ENCODE measurements at regions not wholly inside any gene's neighbourhood (a gene's known extent, or its start where the extent isn't known, plus 50 kb on each side); places are given as distances from the start of the nearest gene placed in this dataset.

DNA sequence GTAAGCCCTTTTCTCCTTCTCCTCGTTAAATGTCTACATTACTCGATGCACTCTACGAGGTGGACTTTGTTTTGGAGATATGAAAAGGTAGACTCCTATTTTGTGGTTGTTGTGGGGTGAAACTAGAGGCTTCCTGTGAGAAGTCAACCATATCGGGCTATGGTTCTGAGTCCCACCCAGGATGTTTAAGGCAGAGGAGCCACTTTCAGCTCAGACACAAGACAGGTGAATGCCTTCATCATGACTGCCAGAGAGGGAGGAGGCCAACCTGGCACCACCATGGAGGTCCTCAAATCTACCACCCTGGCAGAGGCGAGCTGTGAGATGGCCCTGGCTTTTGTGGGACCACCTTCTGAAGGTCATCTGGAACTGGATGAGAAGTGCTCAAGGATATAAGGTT lies 154.4 kb upstream of the KLF3 start:
- CTCF ChIA-PET = no interaction called here
- no peaks in the 10 kb centered on the region for H3K4me1 ChIP-seq (ENCODE audit: control insufficient read depth in 1 of 2, insufficient read depth in 2 of 2, low read length in 2 of 2)
- POLR2A ChIA-PET = no interaction called here

More for the DNA sequence above, 154.4 kb upstream of the KLF3 start:
- H3K9me3 ChIP-seq (ENCODE audit: control insufficient read depth in 1 of 2, insufficient read depth in 1 of 2, low read depth in 1 of 2, low read length in 2 of 2) = no peaks in the 10 kb centered on the region
- no peaks in the 10 kb centered on the region for H3K27me3 ChIP-seq (ENCODE audit: insufficient read depth, low read length)
- H3K9ac ChIP-seq (ENCODE audit: low read length) = no peak overlapping the region
- no peaks in the 10 kb centered on the region for H3K79me2 ChIP-seq (ENCODE audit: insufficient read depth, low read length)
- intact Hi-C loops (cut with micrococcal nuclease) = no loop called here
- no TSS peak for BruUV-seq (replicated peaks)
- no peak overlapping the region for H2AFZ ChIP-seq (ENCODE audit: low read depth, low read length, poor library complexity, severe bottlenecking)
- ATAC-seq (no peak), DNase-seq (ENCODE audit: low read depth, low spot score) (no peak)
- no peak overlapping the region for H3K4me2 ChIP-seq (ENCODE audit: low read length)
- H4K20me1 ChIP-seq (ENCODE audit: insufficient read depth) = no peaks in the 10 kb centered on the region
- H3K27ac ChIP-seq (ENCODE audit: low read depth, low read length) = no peak overlapping the region
- no peaks in the 10 kb centered on the region for H3K36me3 ChIP-seq (ENCODE audit: control insufficient read depth in 1 of 2, insufficient read depth in 2 of 2, low read length in 2 of 2)
- H3K4me3 ChIP-seq (replicated peaks in 1 of 2; ENCODE audit: low read depth in 1 of 2, low read length in 2 of 2) = no peak overlapping the region
- RAD21 ChIA-PET (ENCODE audit: low non-redundant PET in 1 of 2, low total read pairs in 2 of 2, uncharacterized antibody in 2 of 2, unreplicated experiment in 2 of 2) = no interaction called here
- TF ChIP-seq, protein P1, sequence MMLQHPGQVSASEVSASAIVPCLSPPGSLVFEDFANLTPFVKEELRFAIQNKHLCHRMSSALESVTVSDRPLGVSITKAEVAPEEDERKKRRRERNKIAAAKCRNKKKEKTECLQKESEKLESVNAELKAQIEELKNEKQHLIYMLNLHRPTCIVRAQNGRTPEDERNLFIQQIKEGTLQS (IDR thresholded peaks at IDR 0.05) = no peak
- TF ChIP-seq ZNF274 (IDR thresholded peaks at IDR 0.05; ENCODE audit: low read depth, low read length) = no peak
- TF ChIP-seq, protein P2, sequence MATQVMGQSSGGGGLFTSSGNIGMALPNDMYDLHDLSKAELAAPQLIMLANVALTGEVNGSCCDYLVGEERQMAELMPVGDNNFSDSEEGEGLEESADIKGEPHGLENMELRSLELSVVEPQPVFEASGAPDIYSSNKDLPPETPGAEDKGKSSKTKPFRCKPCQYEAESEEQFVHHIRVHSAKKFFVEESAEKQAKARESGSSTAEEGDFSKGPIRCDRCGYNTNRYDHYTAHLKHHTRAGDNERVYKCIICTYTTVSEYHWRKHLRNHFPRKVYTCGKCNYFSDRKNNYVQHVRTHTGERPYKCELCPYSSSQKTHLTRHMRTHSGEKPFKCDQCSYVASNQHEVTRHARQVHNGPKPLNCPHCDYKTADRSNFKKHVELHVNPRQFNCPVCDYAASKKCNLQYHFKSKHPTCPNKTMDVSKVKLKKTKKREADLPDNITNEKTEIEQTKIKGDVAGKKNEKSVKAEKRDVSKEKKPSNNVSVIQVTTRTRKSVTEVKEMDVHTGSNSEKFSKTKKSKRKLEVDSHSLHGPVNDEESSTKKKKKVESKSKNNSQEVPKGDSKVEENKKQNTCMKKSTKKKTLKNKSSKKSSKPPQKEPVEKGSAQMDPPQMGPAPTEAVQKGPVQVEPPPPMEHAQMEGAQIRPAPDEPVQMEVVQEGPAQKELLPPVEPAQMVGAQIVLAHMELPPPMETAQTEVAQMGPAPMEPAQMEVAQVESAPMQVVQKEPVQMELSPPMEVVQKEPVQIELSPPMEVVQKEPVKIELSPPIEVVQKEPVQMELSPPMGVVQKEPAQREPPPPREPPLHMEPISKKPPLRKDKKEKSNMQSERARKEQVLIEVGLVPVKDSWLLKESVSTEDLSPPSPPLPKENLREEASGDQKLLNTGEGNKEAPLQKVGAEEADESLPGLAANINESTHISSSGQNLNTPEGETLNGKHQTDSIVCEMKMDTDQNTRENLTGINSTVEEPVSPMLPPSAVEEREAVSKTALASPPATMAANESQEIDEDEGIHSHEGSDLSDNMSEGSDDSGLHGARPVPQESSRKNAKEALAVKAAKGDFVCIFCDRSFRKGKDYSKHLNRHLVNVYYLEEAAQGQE (IDR thresholded peaks at IDR 0.05; ENCODE audit: low read depth) = no peak
- TF ChIP-seq, protein P3, sequence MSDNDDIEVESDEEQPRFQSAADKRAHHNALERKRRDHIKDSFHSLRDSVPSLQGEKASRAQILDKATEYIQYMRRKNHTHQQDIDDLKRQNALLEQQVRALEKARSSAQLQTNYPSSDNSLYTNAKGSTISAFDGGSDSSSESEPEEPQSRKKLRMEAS (IDR thresholded peaks at IDR 0.05) = no peak
- no peak for TF ChIP-seq ELF1 (IDR thresholded peaks at IDR 0.05; ENCODE audit: borderline replicate concordance, low read depth)
- no peak for TF ChIP-seq SRF (IDR thresholded peaks at IDR 0.05; ENCODE audit: low read depth)
- TF ChIP-seq EGR1 (IDR thresholded peaks at IDR 0.05; ENCODE audit: low read depth) = no peak
- H3K9me2 ChIP-seq (ENCODE audit: insufficient read depth) = no peaks in the 10 kb centered on the region
